ENCODE measurements at regions not wholly inside any gene's neighbourhood (a gene's known extent, or its start where the extent isn't known, plus 50 kb on each side); places are given as distances from the start of the nearest gene placed in this dataset.

GRCh38 chr5:89071101-89071940, 188.3 kb upstream of the MEF2C start:
- H3K79me2 ChIP-seq (ENCODE audit: low read length) = no peaks in the 10 kb centered on the region
- H3K4me3 ChIP-seq (ENCODE audit: low read length) = no peak overlapping the region
- no peaks in the 10 kb centered on the region for H3K9me2 ChIP-seq (replicated peaks; ENCODE audit: insufficient read depth, low read length)
- H3K36me3 ChIP-seq (ENCODE audit: insufficient read depth, low read length) = no peaks in the 10 kb centered on the region
- no peaks in the 10 kb centered on the region for H4K20me1 ChIP-seq (ENCODE audit: insufficient read depth, low read depth, low read length)
- H2AFZ ChIP-seq (ENCODE audit: low read length) = no peak overlapping the region
- no peak overlapping the region for H3K27ac ChIP-seq (ENCODE audit: low read length)
- DNase-seq = no peak
- 0 out of 2 replicates have a peak, but pooled peaks cover 3% of the 10 kb centered on the region for H3K27me3 ChIP-seq (ENCODE audit: low read length)
- no peaks in the 10 kb centered on the region for H3K4me1 ChIP-seq (ENCODE audit: low read length)
- no peaks in the 10 kb centered on the region for H3K9me3 ChIP-seq (ENCODE audit: low read length)
- no peak overlapping the region for H3K9ac ChIP-seq (ENCODE audit: low read length)
- H3K4me2 ChIP-seq (ENCODE audit: low read depth, low read length, poor library complexity, severe bottlenecking) = no peak overlapping the region

- no peaks in the 10 kb centered on the region for H3K36me3 ChIP-seq (ENCODE audit: insufficient read depth, low read length)
- H3K9ac ChIP-seq (ENCODE audit: low read length) = no peak overlapping the region
- H3K4me1 ChIP-seq (ENCODE audit: low read length) = no peaks in the 10 kb centered on the region
- no peaks in the 10 kb centered on the region for H3K9me3 ChIP-seq (ENCODE audit: low read length)
- 0 out of 2 replicates have a peak, but pooled peaks cover 3% of the 10 kb centered on the region for H3K27me3 ChIP-seq (ENCODE audit: low read length)
- H3K4me3 ChIP-seq (ENCODE audit: low read length) = no peak overlapping the region
- H2AFZ ChIP-seq (ENCODE audit: low read length) = no peak overlapping the region
- H3K79me2 ChIP-seq (ENCODE audit: low read length) = no peaks in the 10 kb centered on the region
- H4K20me1 ChIP-seq (ENCODE audit: insufficient read depth, low read depth, low read length) = no peaks in the 10 kb centered on the region
- no peak overlapping the region for H3K4me2 ChIP-seq (ENCODE audit: low read depth, low read length, poor library complexity, severe bottlenecking)
- DNase-seq = no peak
- H3K27ac ChIP-seq (ENCODE audit: low read length) = no peak overlapping the region
- H3K9me2 ChIP-seq (replicated peaks; ENCODE audit: insufficient read depth, low read length) = no peaks in the 10 kb centered on the region
Measured at GRCh38 chr5:89069591-89069990, 186.6 kb upstream of the MEF2C start.

GRCh38 chr5:89067362-89067761, 184.4 kb upstream of the MEF2C start:
- H3K27ac ChIP-seq (ENCODE audit: low read length) = no peak overlapping the region
- H3K36me3 ChIP-seq (ENCODE audit: insufficient read depth, low read length) = no peaks in the 10 kb centered on the region
- H3K9me3 ChIP-seq (ENCODE audit: low read length) = no peaks in the 10 kb centered on the region
- 0 out of 2 replicates have a peak, but pooled peaks cover 3% of the 10 kb centered on the region for H3K27me3 ChIP-seq (ENCODE audit: low read length)
- no peaks in the 10 kb centered on the region for H4K20me1 ChIP-seq (ENCODE audit: insufficient read depth, low read depth, low read length)
- no peak overlapping the region for H2AFZ ChIP-seq (ENCODE audit: low read length)
- no peak overlapping the region for H3K4me2 ChIP-seq (ENCODE audit: low read depth, low read length, poor library complexity, severe bottlenecking)
- DNase-seq = no peak
- no peaks in the 10 kb centered on the region for H3K79me2 ChIP-seq (ENCODE audit: low read length)
- no peak overlapping the region for H3K4me3 ChIP-seq (ENCODE audit: low read length)
- no peaks in the 10 kb centered on the region for H3K4me1 ChIP-seq (ENCODE audit: low read length)
- no peak overlapping the region for H3K9ac ChIP-seq (ENCODE audit: low read length)
- no peaks in the 10 kb centered on the region for H3K9me2 ChIP-seq (replicated peaks; ENCODE audit: insufficient read depth, low read length)

DNA sequence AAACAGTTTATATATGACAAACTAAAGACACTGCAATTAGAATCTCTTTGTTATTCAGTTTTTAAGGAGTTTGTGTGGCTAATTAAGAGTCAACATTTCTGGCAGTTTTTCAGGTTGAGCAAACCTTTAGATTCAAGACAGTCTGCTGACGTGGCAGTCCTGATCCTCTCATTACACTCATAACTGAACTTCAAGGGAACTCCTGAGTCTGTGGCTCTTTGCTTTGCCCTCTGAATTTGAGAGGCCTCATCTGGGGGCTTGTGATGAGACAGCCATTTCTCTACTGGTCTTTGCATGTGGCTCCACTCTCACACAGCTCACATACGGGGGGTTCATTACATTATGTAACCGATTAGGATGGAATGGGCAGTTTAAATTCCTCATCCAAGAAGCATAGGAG, 182.9 kb upstream of the MEF2C start:
- H4K20me1 ChIP-seq (ENCODE audit: insufficient read depth, low read depth, low read length) = no peaks in the 10 kb centered on the region
- no peak overlapping the region for H3K9ac ChIP-seq (ENCODE audit: low read length)
- H3K27me3 ChIP-seq (ENCODE audit: low read length) = 0 out of 2 replicates have a peak, but pooled peaks cover 3% of the 10 kb centered on the region
- no peak for DNase-seq
- no peak overlapping the region for H2AFZ ChIP-seq (ENCODE audit: low read length)
- H3K36me3 ChIP-seq (ENCODE audit: insufficient read depth, low read length) = no peaks in the 10 kb centered on the region
- H3K4me2 ChIP-seq (ENCODE audit: low read depth, low read length, poor library complexity, severe bottlenecking) = no peak overlapping the region
- H3K4me3 ChIP-seq (ENCODE audit: low read length) = no peak overlapping the region
- H3K9me3 ChIP-seq (ENCODE audit: low read length) = no peaks in the 10 kb centered on the region
- no peaks in the 10 kb centered on the region for H3K4me1 ChIP-seq (ENCODE audit: low read length)
- H3K27ac ChIP-seq (ENCODE audit: low read length) = no peak overlapping the region
- no peaks in the 10 kb centered on the region for H3K79me2 ChIP-seq (ENCODE audit: low read length)
- H3K9me2 ChIP-seq (replicated peaks; ENCODE audit: insufficient read depth, low read length) = no peaks in the 10 kb centered on the region

GRCh38 chr5:89064736-89065135, 181.8 kb upstream of the MEF2C start:
- Histone ChIP-seq H3K27me3 (ENCODE audit: low read length) (0 out of 2 replicates have a peak, but pooled peaks cover 2% of the 10 kb centered on the region), H3K9ac (ENCODE audit: low read length) (no peak overlapping the region), H3K4me3 (ENCODE audit: low read length) (no peak overlapping the region), H3K36me3 (ENCODE audit: insufficient read depth, low read length) (no peaks in the 10 kb centered on the region), H3K4me2 (ENCODE audit: low read depth, low read length, poor library complexity, severe bottlenecking) (no peak overlapping the region), H3K9me3 (ENCODE audit: low read length) (no peaks in the 10 kb centered on the region), H3K9me2 (replicated peaks; ENCODE audit: insufficient read depth, low read length) (no peaks in the 10 kb centered on the region), H4K20me1 (ENCODE audit: insufficient read depth, low read depth, low read length) (no peaks in the 10 kb centered on the region), H3K79me2 (ENCODE audit: low read length) (no peaks in the 10 kb centered on the region), H2AFZ (ENCODE audit: low read length) (no peak overlapping the region), H3K27ac (ENCODE audit: low read length) (no peak overlapping the region), H3K4me1 (ENCODE audit: low read length) (no peaks in the 10 kb centered on the region)
- no peak for DNase-seq

DNA sequence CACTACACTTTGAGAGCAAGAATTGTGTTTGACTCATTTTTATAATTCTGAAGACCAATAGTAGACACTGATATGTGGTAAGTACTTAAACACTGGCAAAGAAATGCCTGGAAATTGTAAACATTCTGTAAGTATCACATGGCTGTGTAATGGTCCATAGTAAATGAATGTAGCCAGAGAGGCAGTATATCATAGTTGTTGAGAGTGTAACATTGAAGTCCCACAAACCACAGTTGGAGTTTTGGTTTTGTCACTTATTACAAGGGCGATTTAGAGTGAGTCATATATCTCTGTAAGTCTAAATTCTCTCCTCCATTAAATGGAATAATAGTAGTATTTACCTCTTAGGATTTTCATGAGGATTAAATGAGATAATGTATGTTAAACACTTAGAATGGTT, 181.1 kb upstream of the MEF2C start:
- Histone ChIP-seq H2AFZ (ENCODE audit: low read length) (no peak overlapping the region), H3K9ac (ENCODE audit: low read length) (no peak overlapping the region), H3K79me2 (ENCODE audit: low read length) (no peaks in the 10 kb centered on the region), H3K27me3 (ENCODE audit: low read length) (no peaks in the 10 kb centered on the region), H3K4me2 (ENCODE audit: low read depth, low read length, poor library complexity, severe bottlenecking) (no peak overlapping the region), H3K27ac (ENCODE audit: low read length) (no peak overlapping the region), H3K36me3 (ENCODE audit: insufficient read depth, low read length) (no peaks in the 10 kb centered on the region), H3K9me2 (replicated peaks; ENCODE audit: insufficient read depth, low read length) (no peaks in the 10 kb centered on the region), H3K4me3 (ENCODE audit: low read length) (no peak overlapping the region), H4K20me1 (ENCODE audit: insufficient read depth, low read depth, low read length) (no peaks in the 10 kb centered on the region), H3K4me1 (ENCODE audit: low read length) (no peaks in the 10 kb centered on the region), H3K9me3 (ENCODE audit: low read length) (no peaks in the 10 kb centered on the region)
- DNase-seq = no peak

GRCh38 chr5:89060768-89061167, 177.8 kb upstream of the MEF2C start:
- Histone ChIP-seq H3K4me3 (ENCODE audit: low read length) (no peak overlapping the region), H3K27ac (ENCODE audit: low read length) (no peak overlapping the region), H2AFZ (ENCODE audit: low read length) (no peak overlapping the region), H3K4me2 (ENCODE audit: low read depth, low read length, poor library complexity, severe bottlenecking) (no peak overlapping the region), H3K9me2 (replicated peaks; ENCODE audit: insufficient read depth, low read length) (no peaks in the 10 kb centered on the region), H4K20me1 (ENCODE audit: insufficient read depth, low read depth, low read length) (no peaks in the 10 kb centered on the region), H3K9ac (ENCODE audit: low read length) (no peak overlapping the region), H3K4me1 (ENCODE audit: low read length) (no peaks in the 10 kb centered on the region), H3K9me3 (ENCODE audit: low read length) (no peaks in the 10 kb centered on the region), H3K27me3 (ENCODE audit: low read length) (no peaks in the 10 kb centered on the region), H3K79me2 (ENCODE audit: low read length) (no peaks in the 10 kb centered on the region), H3K36me3 (ENCODE audit: insufficient read depth, low read length) (no peaks in the 10 kb centered on the region)
- DNase-seq = no peak

DNA sequence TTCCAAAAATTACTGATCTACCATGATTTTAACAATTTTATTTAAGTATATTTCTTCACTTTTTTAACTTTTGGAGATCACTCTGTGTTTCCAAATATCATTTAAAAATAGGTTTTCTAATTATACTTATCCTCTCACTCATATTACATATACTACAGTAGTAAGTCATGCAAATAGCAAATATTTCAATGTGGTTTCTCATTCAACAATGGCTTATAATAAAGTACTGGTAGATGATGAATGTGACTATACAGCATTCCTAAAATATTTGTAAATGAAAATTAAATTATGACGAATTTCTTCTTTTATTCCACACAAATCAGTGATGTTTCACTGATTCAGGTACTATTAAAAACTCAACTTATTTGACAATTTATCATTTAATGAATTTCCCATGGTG, 176.3 kb upstream of the MEF2C start:
- H3K27me3 ChIP-seq (ENCODE audit: low read length) = no peaks in the 10 kb centered on the region
- no peak for DNase-seq
- no peaks in the 10 kb centered on the region for H3K9me3 ChIP-seq (ENCODE audit: low read length)
- no peaks in the 10 kb centered on the region for H3K36me3 ChIP-seq (ENCODE audit: insufficient read depth, low read length)
- no peak overlapping the region for H3K27ac ChIP-seq (ENCODE audit: low read length)
- no peak overlapping the region for H3K4me3 ChIP-seq (ENCODE audit: low read length)
- H4K20me1 ChIP-seq (ENCODE audit: insufficient read depth, low read depth, low read length) = no peaks in the 10 kb centered on the region
- no peaks in the 10 kb centered on the region for H3K9me2 ChIP-seq (replicated peaks; ENCODE audit: insufficient read depth, low read length)
- H3K4me1 ChIP-seq (ENCODE audit: low read length) = no peaks in the 10 kb centered on the region
- no peak overlapping the region for H3K4me2 ChIP-seq (ENCODE audit: low read depth, low read length, poor library complexity, severe bottlenecking)
- no peaks in the 10 kb centered on the region for H3K79me2 ChIP-seq (ENCODE audit: low read length)
- no peak overlapping the region for H2AFZ ChIP-seq (ENCODE audit: low read length)
- H3K9ac ChIP-seq (ENCODE audit: low read length) = no peak overlapping the region

Measured in Karpas-422 (cell line).